ENCODE measurements at regions not wholly inside any gene's neighbourhood (a gene's known extent, or its start where the extent isn't known, plus 50 kb on each side); places are given as distances from the start of the nearest gene placed in this dataset.
"Not testable (repeated sequence)": the region's sequence is repeated elsewhere in the genome, so short reads cannot be mapped to it uniquely, and the experiment has no call there.

DNA sequence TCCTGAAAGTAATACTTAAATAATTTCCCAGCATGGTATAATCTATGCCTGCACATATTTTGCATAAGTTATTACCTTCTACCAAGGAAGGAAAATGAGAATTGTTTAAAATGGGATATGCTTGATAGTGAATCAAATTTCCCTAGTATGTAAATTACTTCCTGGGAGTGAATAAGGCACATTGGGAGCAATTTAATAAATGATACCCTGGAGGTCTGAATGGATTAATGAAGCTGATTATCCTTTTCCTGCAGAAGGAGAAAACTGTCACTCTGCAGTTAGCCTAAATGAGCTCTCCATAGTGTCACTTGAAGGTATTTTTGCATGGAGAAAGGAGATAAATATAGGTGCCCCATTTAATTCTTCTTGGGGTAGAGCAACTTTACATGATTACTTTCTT, 2212.0 kb downstream of the PCDH7 start:
- H3K4me3 ChIP-seq (ENCODE audit: low read length in 2 of 2): no peak overlapping the region
- CTCF ChIA-PET (ENCODE audit: partially characterized antibody): no interaction called here
- H3K9me3 ChIP-seq (ENCODE audit: control insufficient read depth in 1 of 2, low read length in 2 of 2): no peaks in the 10 kb centered on the region
- H3K36me3 ChIP-seq (ENCODE audit: insufficient read depth, low read length): no peaks in the 10 kb centered on the region
- no peak for DNase-seq
- H3K4me1 ChIP-seq (ENCODE audit: insufficient read depth, low read length): no peaks in the 10 kb centered on the region
- POLR2A ChIA-PET (ENCODE audit: partially characterized antibody): no interaction called here
- Mint-ChIP-seq H3K27me3 (no peaks in the 10 kb centered on the region), H3K27ac (no peak overlapping the region), H3K4me1 (no peaks in the 10 kb centered on the region), H3K36me3 (no peaks in the 10 kb centered on the region), H3K4me3 (no peak overlapping the region), H3K9me3 (peaks cover 0 to 11% (median 4%) of the 10 kb centered on the region in 8 donors)
- intact Hi-C loops (cut with micrococcal nuclease): no loop called here
- no peak overlapping the region for H3K27ac ChIP-seq (ENCODE audit: low read depth, low read length)
- H3K27me3 ChIP-seq (ENCODE audit: insufficient read depth, low read length): no peaks in the 10 kb centered on the region

- H3K4me1 Mint-ChIP-seq; H3K36me3 ChIP-seq (ENCODE audit: insufficient read depth, low read length); H3K4me1 ChIP-seq (ENCODE audit: insufficient read depth, low read length); H3K4me3 ChIP-seq (ENCODE audit: low read length in 2 of 2); H3K9me3 ChIP-seq (ENCODE audit: control insufficient read depth in 1 of 2, low read length in 2 of 2); DNase-seq; H3K36me3 Mint-ChIP-seq; CTCF ChIA-PET (ENCODE audit: partially characterized antibody); POLR2A ChIA-PET (ENCODE audit: partially characterized antibody); H3K4me3 Mint-ChIP-seq; H3K27me3 Mint-ChIP-seq; intact Hi-C loops (cut with micrococcal nuclease); H3K27me3 ChIP-seq (ENCODE audit: insufficient read depth, low read length); H3K27ac ChIP-seq (ENCODE audit: low read depth, low read length); H3K27ac Mint-ChIP-seq: not testable (repeated sequence)
- H3K9me3 Mint-ChIP-seq: peaks cover 0 to 22% (median 10%) of the 10 kb centered on the region in 8 donors
Measured at GRCh38 chr4:32939222-32939621, 2219.1 kb downstream of the PCDH7 start.

DNA sequence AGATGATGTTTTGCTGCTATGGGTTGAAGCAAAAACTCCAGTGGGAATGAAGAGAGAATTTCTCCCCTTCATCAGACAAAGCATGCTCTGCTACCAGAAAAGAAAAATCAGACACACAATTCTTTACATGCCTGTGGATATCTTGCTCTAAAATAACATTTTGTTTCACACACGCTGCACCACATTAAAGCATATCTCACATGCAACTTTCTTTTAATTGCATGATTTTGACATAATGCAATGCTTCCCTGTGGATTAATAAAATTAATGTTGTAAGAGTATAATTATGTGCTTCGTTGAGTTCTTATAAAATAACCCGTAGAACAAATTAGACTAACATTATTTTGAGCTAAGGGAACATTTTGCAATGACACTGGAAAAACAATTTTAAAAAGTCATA, 2230.7 kb downstream of the PCDH7 start:
- no peaks in the 10 kb centered on the region for H3K4me1 Mint-ChIP-seq
- H3K4me3 ChIP-seq (ENCODE audit: low read length in 2 of 2): no peak overlapping the region
- no peaks in the 10 kb centered on the region for H3K36me3 ChIP-seq (ENCODE audit: insufficient read depth, low read length)
- no peak for DNase-seq
- CTCF ChIA-PET (ENCODE audit: partially characterized antibody): no interaction called here
- no peaks in the 10 kb centered on the region for H3K27me3 ChIP-seq (ENCODE audit: insufficient read depth, low read length)
- H3K27ac Mint-ChIP-seq: no peak overlapping the region
- no peak overlapping the region for H3K27ac ChIP-seq (ENCODE audit: low read depth, low read length)
- no peaks in the 10 kb centered on the region for H3K36me3 Mint-ChIP-seq
- H3K4me1 ChIP-seq (ENCODE audit: insufficient read depth, low read length): no peaks in the 10 kb centered on the region
- H3K9me3 ChIP-seq (ENCODE audit: control insufficient read depth in 1 of 2, low read length in 2 of 2): no peaks in the 10 kb centered on the region
- H3K27me3 Mint-ChIP-seq: no peaks in the 10 kb centered on the region
- H3K4me3 Mint-ChIP-seq: no peak overlapping the region
- H3K9me3 Mint-ChIP-seq: peaks cover 6 to 32% (median 14%) of the 10 kb centered on the region in 8 donors
- POLR2A ChIA-PET (ENCODE audit: partially characterized antibody): no interaction called here
- intact Hi-C loops (cut with micrococcal nuclease): no loop called here

- H3K36me3 Mint-ChIP-seq: no peaks in the 10 kb centered on the region
- no peak for DNase-seq
- Histone ChIP-seq H3K9me3 (ENCODE audit: control insufficient read depth in 1 of 2, low read length in 2 of 2) (no peaks in the 10 kb centered on the region), H3K27ac (ENCODE audit: low read depth, low read length) (no peak overlapping the region), H3K4me1 (ENCODE audit: insufficient read depth, low read length) (no peaks in the 10 kb centered on the region), H3K36me3 (ENCODE audit: insufficient read depth, low read length) (no peaks in the 10 kb centered on the region), H3K27me3 (ENCODE audit: insufficient read depth, low read length) (no peaks in the 10 kb centered on the region), H3K4me3 (ENCODE audit: low read length in 2 of 2) (no peak overlapping the region)
- H3K4me3 Mint-ChIP-seq: no peak overlapping the region
- CTCF ChIA-PET (ENCODE audit: partially characterized antibody): no interaction called here
- POLR2A ChIA-PET (ENCODE audit: partially characterized antibody): no interaction called here
- H3K27me3 Mint-ChIP-seq: no peaks in the 10 kb centered on the region
- H3K27ac Mint-ChIP-seq: no peak overlapping the region
- H3K9me3 Mint-ChIP-seq: peaks cover 3 to 10% (median 7%) of the 10 kb centered on the region in 8 donors
- H3K4me1 Mint-ChIP-seq: no peaks in the 10 kb centered on the region
- intact Hi-C loops (cut with micrococcal nuclease): no loop called here
Measured at GRCh38 chr4:32958586-32958985, 2238.4 kb downstream of the PCDH7 start.

GRCh38 chr4:32962100-32962499, 2241.9 kb downstream of the PCDH7 start:
- ChIA-PET CTCF (ENCODE audit: partially characterized antibody) (no interaction called here), POLR2A (ENCODE audit: partially characterized antibody) (no interaction called here)
- no peak overlapping the region for H3K4me3 Mint-ChIP-seq
- Histone ChIP-seq H3K4me3 (ENCODE audit: low read length in 2 of 2) (no peak overlapping the region), H3K27me3 (ENCODE audit: insufficient read depth, low read length) (no peaks in the 10 kb centered on the region), H3K36me3 (ENCODE audit: insufficient read depth, low read length) (no peaks in the 10 kb centered on the region), H3K27ac (ENCODE audit: low read depth, low read length) (no peak overlapping the region), H3K4me1 (ENCODE audit: insufficient read depth, low read length) (no peaks in the 10 kb centered on the region), H3K9me3 (ENCODE audit: control insufficient read depth in 1 of 2, low read length in 2 of 2) (no peaks in the 10 kb centered on the region)
- no peaks in the 10 kb centered on the region for H3K4me1 Mint-ChIP-seq
- H3K36me3 Mint-ChIP-seq: no peaks in the 10 kb centered on the region
- DNase-seq: no peak
- no peaks in the 10 kb centered on the region for H3K27me3 Mint-ChIP-seq
- no peak overlapping the region for H3K27ac Mint-ChIP-seq
- intact Hi-C loops (cut with micrococcal nuclease): no loop called here
- H3K9me3 Mint-ChIP-seq: peaks cover 0 to 13% (median 6%) of the 10 kb centered on the region in 8 donors

- H3K4me1 ChIP-seq (ENCODE audit: insufficient read depth, low read length): no peaks in the 10 kb centered on the region
- no peaks in the 10 kb centered on the region for H3K36me3 ChIP-seq (ENCODE audit: insufficient read depth, low read length)
- no peak overlapping the region for H3K27ac Mint-ChIP-seq
- POLR2A ChIA-PET (ENCODE audit: partially characterized antibody): no interaction called here
- intact Hi-C loops (cut with micrococcal nuclease): no loop called here
- H3K27me3 Mint-ChIP-seq: no peaks in the 10 kb centered on the region
- H3K36me3 Mint-ChIP-seq: no peaks in the 10 kb centered on the region
- no peak overlapping the region for H3K4me3 Mint-ChIP-seq
- no peaks in the 10 kb centered on the region for H3K27me3 ChIP-seq (ENCODE audit: insufficient read depth, low read length)
- no peak for DNase-seq
- no peak overlapping the region for H3K4me3 ChIP-seq (ENCODE audit: low read length in 2 of 2)
- no peaks in the 10 kb centered on the region for H3K9me3 ChIP-seq (ENCODE audit: control insufficient read depth in 1 of 2, low read length in 2 of 2)
- no peaks in the 10 kb centered on the region for H3K4me1 Mint-ChIP-seq
- no peak overlapping the region for H3K27ac ChIP-seq (ENCODE audit: low read depth, low read length)
- CTCF ChIA-PET (ENCODE audit: partially characterized antibody): no interaction called here
- H3K9me3 Mint-ChIP-seq: peaks cover 6 to 23% (median 14%) of the 10 kb centered on the region in 8 donors
Measured at GRCh38 chr4:32985256-32985655, 2265.1 kb downstream of the PCDH7 start.

DNA sequence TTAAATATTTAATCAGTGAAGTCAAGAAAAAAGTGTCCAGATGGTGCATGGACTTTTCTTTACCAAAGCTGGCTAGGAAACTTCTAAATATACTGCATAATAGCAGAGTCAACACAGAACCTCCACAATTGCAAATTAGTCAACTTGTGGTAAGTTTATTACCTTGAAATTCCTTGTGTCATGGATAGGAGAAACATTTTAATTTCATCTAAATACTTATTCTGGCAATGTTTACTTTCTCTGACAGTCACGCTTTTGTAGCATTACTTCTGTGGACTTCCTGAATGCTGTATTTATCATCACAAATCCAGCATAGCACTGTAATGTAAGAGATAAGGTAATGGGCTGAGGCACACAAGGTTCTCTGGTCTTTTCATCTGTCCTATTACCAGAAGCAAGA, 2266.1 kb downstream of the PCDH7 start:
- no peak overlapping the region for H3K4me3 Mint-ChIP-seq
- Histone ChIP-seq H3K36me3 (ENCODE audit: insufficient read depth, low read length) (no peaks in the 10 kb centered on the region), H3K4me1 (ENCODE audit: insufficient read depth, low read length) (no peaks in the 10 kb centered on the region), H3K27me3 (ENCODE audit: insufficient read depth, low read length) (no peaks in the 10 kb centered on the region), H3K9me3 (ENCODE audit: control insufficient read depth in 1 of 2, low read length in 2 of 2) (no peaks in the 10 kb centered on the region), H3K27ac (ENCODE audit: low read depth, low read length) (no peak overlapping the region), H3K4me3 (ENCODE audit: low read length in 2 of 2) (no peak overlapping the region)
- ChIA-PET POLR2A (ENCODE audit: partially characterized antibody) (no interaction called here), CTCF (ENCODE audit: partially characterized antibody) (no interaction called here)
- intact Hi-C loops (cut with micrococcal nuclease): no loop called here
- H3K9me3 Mint-ChIP-seq: peaks cover 0 to 18% (median 11%) of the 10 kb centered on the region in 8 donors
- H3K36me3 Mint-ChIP-seq: no peaks in the 10 kb centered on the region
- no peaks in the 10 kb centered on the region for H3K4me1 Mint-ChIP-seq
- H3K27ac Mint-ChIP-seq: no peak overlapping the region
- no peaks in the 10 kb centered on the region for H3K27me3 Mint-ChIP-seq
- DNase-seq: no peak

DNA sequence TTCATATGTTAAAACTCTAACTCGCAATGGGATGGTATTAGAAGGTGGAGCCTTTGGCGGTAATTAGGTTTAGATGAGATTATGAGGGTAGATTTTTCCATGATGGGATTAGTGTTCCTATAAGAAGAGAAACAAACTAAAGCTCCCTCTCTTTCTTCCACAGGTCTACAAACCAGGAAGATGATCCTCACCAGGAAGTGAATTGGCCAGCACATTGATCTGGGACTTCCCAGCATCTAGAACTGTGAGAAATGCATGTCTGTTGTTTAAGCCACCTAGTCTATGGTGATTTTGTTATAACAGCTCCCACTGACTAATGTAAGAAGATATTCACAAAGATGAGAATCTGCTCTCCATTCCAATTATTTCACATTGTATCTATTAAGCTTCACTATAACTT, 2266.9 kb downstream of the PCDH7 start:
- Mint-ChIP-seq H3K27ac (no peak overlapping the region), H3K4me3 (no peak overlapping the region), H3K4me1 (no peaks in the 10 kb centered on the region), H3K27me3 (no peaks in the 10 kb centered on the region), H3K9me3 (peaks cover 0 to 18% (median 9%) of the 10 kb centered on the region in 8 donors), H3K36me3 (no peaks in the 10 kb centered on the region)
- DNase-seq: no peak
- H3K27me3 ChIP-seq (ENCODE audit: insufficient read depth, low read length): no peaks in the 10 kb centered on the region
- H3K4me1 ChIP-seq (ENCODE audit: insufficient read depth, low read length): no peaks in the 10 kb centered on the region
- no peaks in the 10 kb centered on the region for H3K36me3 ChIP-seq (ENCODE audit: insufficient read depth, low read length)
- ChIA-PET CTCF (ENCODE audit: partially characterized antibody) (no interaction called here), POLR2A (ENCODE audit: partially characterized antibody) (no interaction called here)
- H3K27ac ChIP-seq (ENCODE audit: low read depth, low read length): no peak overlapping the region
- intact Hi-C loops (cut with micrococcal nuclease): no loop called here
- no peaks in the 10 kb centered on the region for H3K9me3 ChIP-seq (ENCODE audit: control insufficient read depth in 1 of 2, low read length in 2 of 2)
- H3K4me3 ChIP-seq (ENCODE audit: low read length in 2 of 2): no peak overlapping the region
